ENCODE measurements at regions not wholly inside any gene's neighbourhood (a gene's known extent, or its start where the extent isn't known, plus 50 kb on each side); places are given as distances from the start of the nearest gene placed in this dataset.

DNA sequence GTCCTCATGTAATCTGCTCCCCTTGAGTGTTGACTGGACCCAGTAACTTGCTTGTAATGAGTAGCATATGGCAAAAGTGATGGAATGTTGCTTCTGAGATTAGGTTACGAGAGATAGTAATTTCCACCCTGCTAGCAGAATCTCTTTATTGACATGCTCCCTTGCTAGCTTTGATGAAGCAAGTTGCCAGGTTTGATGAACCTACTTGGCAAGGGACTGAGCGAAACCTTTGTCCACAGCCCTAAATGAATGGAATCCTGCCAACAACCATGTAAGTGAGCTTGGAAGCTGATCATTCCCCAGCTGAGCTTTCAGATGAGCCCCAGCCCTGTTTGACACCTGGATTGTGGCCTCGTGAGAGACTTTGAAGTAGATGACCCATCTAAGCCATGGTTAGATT, 120.8 kb upstream of the PLXNC1 start:
- peaks cover 0 to 17% (median 0%) of the 10 kb centered on the region in 4 donors for H3K9me3 ChIP-seq
- WGBS, 2 donors, result 80 to 84% methylated on average over 3 of the region's 3 CpGs
- H3K27me3 ChIP-seq, result no peaks in the 10 kb centered on the region
- H3K4me1 ChIP-seq, result no peaks in the 10 kb centered on the region
- TF ChIP-seq POLR2A (IDR thresholded peaks at IDR 0.05), result no peak
- no peak for TF ChIP-seq EP300 (IDR thresholded peaks at IDR 0.05)
- TF ChIP-seq, protein P1, sequence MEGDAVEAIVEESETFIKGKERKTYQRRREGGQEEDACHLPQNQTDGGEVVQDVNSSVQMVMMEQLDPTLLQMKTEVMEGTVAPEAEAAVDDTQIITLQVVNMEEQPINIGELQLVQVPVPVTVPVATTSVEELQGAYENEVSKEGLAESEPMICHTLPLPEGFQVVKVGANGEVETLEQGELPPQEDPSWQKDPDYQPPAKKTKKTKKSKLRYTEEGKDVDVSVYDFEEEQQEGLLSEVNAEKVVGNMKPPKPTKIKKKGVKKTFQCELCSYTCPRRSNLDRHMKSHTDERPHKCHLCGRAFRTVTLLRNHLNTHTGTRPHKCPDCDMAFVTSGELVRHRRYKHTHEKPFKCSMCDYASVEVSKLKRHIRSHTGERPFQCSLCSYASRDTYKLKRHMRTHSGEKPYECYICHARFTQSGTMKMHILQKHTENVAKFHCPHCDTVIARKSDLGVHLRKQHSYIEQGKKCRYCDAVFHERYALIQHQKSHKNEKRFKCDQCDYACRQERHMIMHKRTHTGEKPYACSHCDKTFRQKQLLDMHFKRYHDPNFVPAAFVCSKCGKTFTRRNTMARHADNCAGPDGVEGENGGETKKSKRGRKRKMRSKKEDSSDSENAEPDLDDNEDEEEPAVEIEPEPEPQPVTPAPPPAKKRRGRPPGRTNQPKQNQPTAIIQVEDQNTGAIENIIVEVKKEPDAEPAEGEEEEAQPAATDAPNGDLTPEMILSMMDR (IDR thresholded peaks at IDR 0.05), result no peak
- H3K4me3 ChIP-seq, result no peak overlapping the region
- H3K27ac ChIP-seq, result no peak overlapping the region
- no peaks in the 10 kb centered on the region for H3K36me3 ChIP-seq
- DNase-seq (ENCODE audit: low spot score in 2 of 2), result no peak

DNA sequence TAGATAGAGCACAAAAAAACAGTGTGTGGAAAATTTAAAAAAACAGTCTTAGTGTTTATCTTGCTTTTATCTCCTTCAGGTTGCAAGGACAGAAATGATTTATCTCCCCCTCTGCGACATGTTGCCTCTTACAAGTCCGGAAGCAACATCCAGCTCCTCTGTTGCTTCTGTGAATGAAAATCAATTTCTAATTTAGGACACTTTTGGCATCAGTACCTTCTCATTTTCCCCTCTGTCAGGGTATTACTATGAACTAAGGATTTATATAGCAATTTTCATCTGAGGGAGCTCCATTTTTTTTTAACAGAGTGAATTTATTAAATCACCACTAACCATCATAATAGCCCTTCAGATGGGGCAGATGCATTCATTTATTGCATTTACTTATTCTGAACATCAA, 116.6 kb upstream of the PLXNC1 start:
- no peak for DNase-seq (ENCODE audit: low spot score in 2 of 2)
- H3K9me3 ChIP-seq, result peaks cover 0 to 6% (median 2%) of the 10 kb centered on the region in 4 donors
- H3K27ac ChIP-seq, result no peak overlapping the region
- TF ChIP-seq POLR2A (IDR thresholded peaks at IDR 0.05) (no peak), EP300 (IDR thresholded peaks at IDR 0.05) (no peak)
- TF ChIP-seq, protein P1 (IDR thresholded peaks at IDR 0.05), result no peak
- H3K4me1 ChIP-seq, result no peaks in the 10 kb centered on the region
- no peak overlapping the region for H3K4me3 ChIP-seq
- 88 to 92% methylated on average over 2 of the region's 2 CpGs for WGBS, 2 donors
- H3K36me3 ChIP-seq, result no peaks in the 10 kb centered on the region
- H3K27me3 ChIP-seq, result no peaks in the 10 kb centered on the region

DNA sequence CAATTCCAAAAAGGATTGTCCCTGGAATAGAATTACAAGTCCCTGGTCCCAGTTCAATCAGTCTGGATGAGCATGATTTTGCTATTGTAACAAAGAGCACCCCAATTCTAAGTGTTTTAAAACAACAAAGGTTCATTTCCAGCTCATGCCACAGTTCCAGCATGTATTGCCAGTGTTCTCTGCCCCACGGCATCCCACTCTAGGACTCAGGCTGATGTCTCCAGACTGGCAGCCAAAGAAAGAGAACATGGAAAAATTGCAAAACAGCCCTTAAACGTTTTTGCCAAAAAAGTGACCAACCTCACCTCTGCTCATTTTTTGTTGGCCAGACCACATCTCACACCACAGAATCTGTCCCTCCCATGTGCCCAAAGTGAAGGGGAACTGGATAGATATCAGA, 116.0 kb upstream of the PLXNC1 start:
- no peak for TF ChIP-seq POLR2A (IDR thresholded peaks at IDR 0.05)
- TF ChIP-seq, protein P1 (IDR thresholded peaks at IDR 0.05), result no peak
- TF ChIP-seq EP300 (IDR thresholded peaks at IDR 0.05), result peak in 1 of 2 donors; percentile 23
- Histone ChIP-seq H3K27me3 (no peaks in the 10 kb centered on the region), H3K9me3 (peaks cover 0 to 6% (median 2%) of the 10 kb centered on the region in 4 donors), H3K27ac (no peak overlapping the region), H3K36me3 (no peaks in the 10 kb centered on the region), H3K4me3 (no peak overlapping the region), H3K4me1 (no peaks in the 10 kb centered on the region)
- 73 to 92% methylated on average over 2 of the region's 2 CpGs for WGBS, 2 donors
- DNase-seq (ENCODE audit: low spot score in 2 of 2), result no peak

DNA sequence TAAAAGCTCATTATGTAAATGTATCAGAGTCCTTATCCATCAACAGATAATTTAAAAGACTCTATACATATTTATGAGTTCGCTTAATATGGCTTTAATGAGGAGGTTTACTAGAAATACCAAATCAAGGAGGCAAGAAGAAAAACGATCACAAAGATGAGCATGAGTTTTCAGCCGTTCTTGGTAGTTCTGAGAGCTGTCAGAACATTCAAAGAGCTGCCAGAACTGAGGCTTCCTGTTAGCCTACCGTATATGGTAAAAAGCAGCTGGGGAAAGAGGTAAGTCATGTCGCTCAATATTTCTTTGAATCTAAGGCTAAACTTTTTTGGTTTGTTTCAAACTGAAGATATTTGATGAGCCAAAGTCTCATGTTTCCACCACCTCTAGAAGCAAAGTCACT, 115.3 kb upstream of the PLXNC1 start:
- no peak for DNase-seq (ENCODE audit: low spot score in 2 of 2)
- 73 to 75% methylated on average over 5 of the region's 5 CpGs for WGBS, 2 donors
- H3K4me1 ChIP-seq, result no peaks in the 10 kb centered on the region
- peaks cover 0 to 6% (median 2%) of the 10 kb centered on the region in 4 donors for H3K9me3 ChIP-seq
- no peaks in the 10 kb centered on the region for H3K36me3 ChIP-seq
- H3K27ac ChIP-seq, result no peak overlapping the region
- H3K4me3 ChIP-seq, result no peak overlapping the region
- no peaks in the 10 kb centered on the region for H3K27me3 ChIP-seq
- TF ChIP-seq, protein P1 (IDR thresholded peaks at IDR 0.05), result no peak
- TF ChIP-seq EP300 (IDR thresholded peaks at IDR 0.05) (no peak), POLR2A (IDR thresholded peaks at IDR 0.05) (no peak)

DNA sequence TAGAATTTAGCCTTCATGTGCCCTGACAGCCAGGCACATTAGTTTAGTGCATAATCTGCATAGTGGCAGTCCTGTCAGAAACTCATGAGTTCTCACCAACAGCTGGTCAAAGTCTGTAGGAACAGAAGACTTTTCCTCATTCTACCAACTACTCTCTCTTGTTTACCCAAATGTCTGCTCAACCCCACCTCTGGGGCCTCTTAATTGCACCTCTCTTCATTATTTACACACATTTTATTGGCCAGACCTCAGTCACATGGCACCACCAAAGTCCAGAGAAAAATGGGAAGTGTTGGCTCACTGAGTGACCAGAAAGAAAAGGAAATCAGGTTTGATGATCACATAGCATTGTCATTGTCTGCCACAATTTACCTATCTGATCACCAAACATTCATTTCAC, 114.6 kb upstream of the PLXNC1 start:
- Histone ChIP-seq H3K4me1 (no peaks in the 10 kb centered on the region), H3K36me3 (no peaks in the 10 kb centered on the region), H3K9me3 (peaks cover 0 to 6% (median 2%) of the 10 kb centered on the region in 4 donors), H3K27me3 (no peaks in the 10 kb centered on the region), H3K27ac (no peak overlapping the region), H3K4me3 (no peak overlapping the region)
- no peak for TF ChIP-seq POLR2A (IDR thresholded peaks at IDR 0.05)
- no peak for DNase-seq (ENCODE audit: low spot score in 2 of 2)

DNA sequence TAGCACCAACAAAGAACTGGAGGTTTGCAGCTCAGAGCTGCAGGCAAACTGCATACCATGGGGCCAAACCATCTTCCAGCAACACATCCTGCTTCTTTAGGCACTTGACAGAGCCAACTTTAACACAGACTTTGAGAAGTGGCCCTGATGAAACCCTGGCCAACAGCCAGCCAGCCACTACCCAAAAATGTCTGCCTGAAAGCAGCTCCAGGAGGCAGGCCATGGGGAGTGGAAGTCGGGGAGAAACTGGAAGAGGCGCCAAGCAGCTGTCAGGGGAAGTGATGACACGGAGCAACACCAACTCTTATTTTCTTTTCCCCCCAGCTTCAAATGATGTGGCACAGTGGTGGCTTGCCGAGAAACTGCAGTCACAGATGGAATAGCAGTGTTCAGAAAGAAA, 110.9 kb upstream of the PLXNC1 start:
- 76 to 80% methylated on average over 4 of the region's 4 CpGs for WGBS, 2 donors

More for the DNA sequence above, 110.9 kb upstream of the PLXNC1 start:
- Histone ChIP-seq H3K36me3 (no peaks in the 10 kb centered on the region), H3K27ac (no peak overlapping the region), H3K27me3 (no peaks in the 10 kb centered on the region), H3K4me3 (no peak overlapping the region), H3K4me1 (peaks cover 0 to 8% (median 0%) of the 10 kb centered on the region in 4 donors), H3K9me3 (peaks cover 0 to 17% (median 4%) of the 10 kb centered on the region in 4 donors)
- DNase-seq (ENCODE audit: low spot score in 2 of 2), result no peak
- TF ChIP-seq, protein P1 (IDR thresholded peaks at IDR 0.05), result no peak
- TF ChIP-seq POLR2A (IDR thresholded peaks at IDR 0.05) (no peak), EP300 (IDR thresholded peaks at IDR 0.05) (no peak)
